ENCODE measurements at regions not wholly inside any gene's neighbourhood (a gene's known extent, or its start where the extent isn't known, plus 50 kb on each side); places are given as distances from the start of the nearest gene placed in this dataset.

DNA sequence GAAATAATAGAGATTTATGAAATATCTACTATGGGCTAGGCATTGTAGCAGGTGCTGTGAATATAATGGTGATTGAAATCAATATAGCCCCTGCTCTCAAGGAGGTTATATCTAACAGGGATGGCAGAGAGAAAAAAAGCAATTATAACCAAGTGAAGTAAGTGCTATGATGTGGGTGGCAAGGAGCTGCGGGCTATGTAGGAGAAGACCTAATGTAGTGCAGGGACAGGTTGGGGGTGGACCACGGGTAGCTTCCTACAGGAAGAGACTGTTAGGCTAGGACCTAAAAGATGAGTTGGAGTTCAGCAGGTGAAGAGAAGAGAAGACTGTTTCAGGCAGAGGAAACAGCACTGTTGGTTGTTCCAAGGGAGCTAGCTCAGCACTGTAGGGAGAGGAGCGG lies 311.0 kb downstream of the KCNRG start:
- no peak for DNase-seq

DNA sequence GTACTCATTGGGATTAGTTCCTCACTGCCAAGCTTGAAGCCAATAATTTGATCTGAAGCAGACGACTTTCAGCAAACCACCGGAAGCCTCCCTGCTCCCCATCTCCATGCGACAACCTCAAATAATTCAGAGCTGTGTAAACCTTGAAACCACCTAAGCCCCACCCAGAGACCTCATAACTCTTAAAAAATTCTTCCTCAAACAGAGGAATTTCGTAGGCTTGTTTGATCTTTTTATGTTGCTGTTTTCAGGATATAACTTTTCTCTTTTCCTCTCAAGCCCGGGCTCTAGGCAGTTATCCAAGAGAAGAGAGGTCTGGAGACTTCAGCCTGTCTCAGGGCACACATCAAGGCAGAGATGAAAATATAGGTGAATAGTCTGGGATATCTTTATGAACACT lies 311.6 kb downstream of the KCNRG start:
- DNase-seq, result no peak

DNA sequence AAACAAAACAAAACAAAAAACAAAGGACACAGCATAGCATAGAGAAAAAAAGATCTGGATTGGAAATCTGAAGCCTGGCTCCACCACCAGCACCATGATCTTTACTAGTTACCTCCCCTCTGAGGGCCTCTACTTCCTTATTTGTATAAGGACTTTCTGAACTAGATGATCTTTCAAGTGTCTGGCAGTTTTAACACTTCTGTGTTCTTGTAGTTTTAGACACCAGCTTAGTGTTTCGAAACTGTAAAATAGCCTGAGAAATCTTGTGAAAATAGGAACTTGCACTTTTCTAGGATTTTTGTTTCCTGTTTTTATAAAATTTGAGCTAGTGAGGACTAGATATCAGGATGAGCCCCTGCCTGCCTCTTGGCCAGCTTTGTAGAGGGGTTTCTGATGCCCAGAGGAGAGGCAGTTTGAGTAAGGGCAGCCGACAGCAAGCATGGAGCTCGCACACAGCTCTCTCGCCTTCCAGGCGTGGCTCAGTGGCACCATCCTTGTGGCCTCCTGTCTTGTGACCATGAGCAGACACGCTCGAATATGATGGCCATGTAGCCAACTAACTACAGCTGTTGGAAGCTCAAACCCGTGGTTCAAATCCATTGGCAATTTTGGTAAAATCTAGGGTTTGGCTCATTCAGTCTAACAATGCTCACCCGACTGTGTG lies 319.0 kb downstream of the KCNRG start:
- peak; percentile 91 to 98 for DNase-seq

DNA sequence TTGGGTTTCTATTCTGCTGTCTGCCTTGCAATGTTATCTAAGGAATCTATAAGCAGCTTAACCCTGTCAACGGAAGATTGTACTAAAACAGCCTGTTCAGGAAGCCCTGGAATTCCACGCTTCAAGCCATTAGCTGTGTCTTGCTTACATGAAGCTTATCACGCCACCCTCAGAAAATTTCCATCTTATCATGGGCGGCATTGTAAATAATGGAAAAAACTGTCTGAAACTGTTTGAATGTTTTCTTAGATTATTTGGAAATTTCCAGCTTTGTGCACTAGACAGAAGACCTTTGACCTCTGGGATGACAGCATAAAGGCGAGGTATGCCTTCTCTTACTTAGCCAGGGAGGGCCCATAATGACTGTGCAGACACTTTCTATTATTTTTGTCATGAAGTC lies 319.7 kb downstream of the KCNRG start:
- DNase-seq, result no peak

DNA sequence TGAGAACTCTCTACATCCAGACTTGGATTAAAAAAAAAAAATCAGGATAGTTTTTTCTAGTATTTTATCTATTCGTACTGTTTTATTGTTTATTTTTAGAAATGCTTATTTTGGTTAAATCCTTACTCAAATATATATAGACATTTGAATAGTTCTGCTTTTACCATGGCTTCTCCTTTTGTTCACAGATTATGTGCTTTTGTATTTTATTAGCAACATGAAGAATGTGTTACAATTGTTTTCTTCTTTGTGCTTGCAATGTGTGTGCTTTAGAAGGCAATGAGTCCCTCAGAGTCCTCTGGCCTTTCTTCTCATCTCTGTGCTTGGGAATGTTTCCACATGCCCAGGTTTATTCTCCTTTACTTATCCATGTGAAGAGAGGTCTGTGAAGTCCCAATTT lies 324.0 kb downstream of the KCNRG start:
- DNase-seq, result no peak

DNA sequence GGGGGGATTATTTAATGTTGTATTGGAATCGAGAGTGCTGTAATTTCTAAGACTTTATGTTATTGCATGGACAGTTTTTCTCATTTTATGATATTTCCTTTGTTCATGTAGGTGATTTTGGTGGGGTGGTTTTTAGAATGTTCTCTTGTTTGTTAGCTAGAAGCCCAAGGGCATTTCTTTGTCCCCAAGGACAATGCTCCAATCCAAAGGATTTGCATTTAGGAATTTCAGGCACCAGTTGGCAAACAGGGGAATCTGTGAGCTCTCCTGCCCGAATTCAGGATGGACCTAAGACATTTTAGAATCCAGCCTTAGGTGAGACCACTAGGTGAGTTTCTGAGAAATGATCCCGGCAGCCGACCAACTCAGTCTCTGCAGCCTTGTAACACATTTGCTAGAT lies 324.9 kb downstream of the KCNRG start:
- DNase-seq, result no peak

DNA sequence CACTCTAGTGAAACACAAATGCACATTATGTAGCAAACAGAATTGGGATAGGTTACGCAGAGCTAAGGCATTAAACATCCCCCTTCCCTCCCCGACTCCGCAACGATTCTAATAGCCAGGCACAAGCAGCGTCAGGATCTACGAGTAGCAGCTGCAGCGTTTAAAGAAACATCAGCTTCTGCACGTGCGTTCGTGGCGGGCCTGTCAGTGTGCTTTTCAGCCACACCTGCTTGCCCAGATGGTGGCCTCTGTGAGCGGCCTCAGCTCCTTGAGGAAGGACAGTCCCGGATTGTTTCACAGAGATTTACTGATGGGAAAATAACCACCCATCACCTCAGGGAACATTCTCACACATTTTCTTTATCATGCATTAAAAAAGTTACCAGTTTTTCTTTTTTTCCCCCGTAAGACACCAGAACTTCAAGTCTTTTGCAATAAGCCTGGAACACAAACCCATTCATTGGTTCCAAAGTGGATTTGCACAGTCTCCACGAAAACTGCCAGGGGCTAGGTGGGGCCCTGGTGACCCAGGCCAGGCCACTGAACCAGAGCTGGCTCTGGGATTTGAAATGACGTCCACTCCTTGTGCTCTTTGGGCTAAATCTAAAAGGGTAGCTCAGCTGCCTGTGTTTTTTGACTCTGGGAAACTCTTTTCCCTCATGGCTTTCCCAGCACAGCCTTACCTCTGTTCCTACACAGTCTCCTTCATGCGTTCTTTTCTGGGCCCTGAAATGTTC lies 325.5 kb downstream of the KCNRG start:
- no peak for DNase-seq

DNA sequence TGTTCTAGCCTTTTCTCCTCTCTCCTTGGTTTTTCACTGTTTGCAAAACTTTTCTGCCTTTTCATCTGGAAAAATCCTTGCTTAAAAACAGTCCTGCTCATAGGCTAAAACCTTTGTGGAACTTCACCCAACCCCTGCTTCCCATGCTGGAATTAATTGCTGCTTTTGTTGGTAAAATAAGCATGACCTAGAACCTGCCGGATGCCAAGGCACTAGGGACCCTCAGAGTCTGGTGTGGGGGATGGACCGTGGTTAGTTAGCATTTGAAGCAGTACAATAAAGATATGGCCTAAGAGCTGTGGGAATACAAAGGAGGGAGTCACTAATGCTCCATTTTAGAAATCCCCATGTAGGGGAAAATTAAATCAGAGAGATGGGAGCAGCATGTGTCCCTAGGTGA lies 326.3 kb downstream of the KCNRG start:
- no peak for DNase-seq

DNA sequence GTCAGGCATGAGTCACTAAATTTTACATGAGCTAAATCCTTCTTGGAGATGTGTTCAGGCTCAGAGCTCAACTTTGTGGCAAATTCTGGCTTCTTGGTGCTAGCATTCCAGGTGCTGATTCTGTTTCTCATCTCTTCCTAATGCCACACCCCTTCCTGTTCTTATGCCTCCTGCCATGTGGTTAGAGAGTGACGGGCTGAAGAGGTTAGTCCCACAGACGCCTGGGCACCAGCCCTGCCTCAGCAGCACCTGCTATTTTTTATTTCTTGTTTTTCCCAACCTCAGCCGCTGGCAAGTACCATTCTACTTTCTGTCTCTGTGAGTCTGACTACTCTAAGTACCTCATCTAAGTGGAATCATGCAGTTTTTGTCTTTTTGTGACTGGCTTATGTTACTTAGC lies 329.5 kb downstream of the KCNRG start:
- no peak for DNase-seq

DNA sequence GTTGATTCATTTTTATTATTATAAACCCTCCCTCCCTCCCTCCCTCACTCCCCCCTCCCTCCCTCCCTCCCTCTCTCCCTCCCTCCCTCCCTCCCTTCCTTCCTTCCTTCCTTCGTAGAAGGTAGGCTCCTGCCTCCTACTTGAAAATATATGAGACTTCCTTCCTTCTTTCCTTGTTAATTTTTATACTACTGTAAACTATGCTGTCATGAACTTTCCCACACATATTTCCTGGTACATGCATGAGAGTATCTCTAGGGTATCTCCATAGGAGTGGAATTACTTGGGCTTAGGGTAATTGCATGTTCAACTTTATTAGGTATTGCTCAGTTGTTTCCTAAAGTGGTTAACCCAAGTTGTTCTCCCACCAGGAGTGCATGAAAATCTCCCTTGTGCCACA lies 330.6 kb downstream of the KCNRG start:
- DNase-seq, result no peak

DNA sequence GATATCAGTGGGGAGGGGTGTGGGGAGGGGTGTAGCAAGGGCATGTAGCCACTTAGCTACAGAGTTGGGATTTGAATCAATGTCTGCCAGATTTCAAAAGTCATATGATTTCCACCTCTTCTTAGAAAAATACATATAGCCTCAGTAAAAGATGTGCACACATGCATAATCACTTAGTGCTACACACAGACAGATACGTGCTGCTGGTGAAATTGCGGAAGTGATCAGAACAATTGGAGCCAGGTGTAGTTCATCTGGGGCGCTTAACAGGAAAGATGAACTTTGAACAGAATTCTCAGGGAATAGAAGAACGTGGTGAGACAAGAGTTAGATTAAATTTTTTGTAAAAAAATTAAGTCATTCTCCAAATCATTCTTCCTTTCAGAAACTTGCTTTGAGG lies 333.1 kb downstream of the KCNRG start:
- DNase-seq, result no peak

DNA sequence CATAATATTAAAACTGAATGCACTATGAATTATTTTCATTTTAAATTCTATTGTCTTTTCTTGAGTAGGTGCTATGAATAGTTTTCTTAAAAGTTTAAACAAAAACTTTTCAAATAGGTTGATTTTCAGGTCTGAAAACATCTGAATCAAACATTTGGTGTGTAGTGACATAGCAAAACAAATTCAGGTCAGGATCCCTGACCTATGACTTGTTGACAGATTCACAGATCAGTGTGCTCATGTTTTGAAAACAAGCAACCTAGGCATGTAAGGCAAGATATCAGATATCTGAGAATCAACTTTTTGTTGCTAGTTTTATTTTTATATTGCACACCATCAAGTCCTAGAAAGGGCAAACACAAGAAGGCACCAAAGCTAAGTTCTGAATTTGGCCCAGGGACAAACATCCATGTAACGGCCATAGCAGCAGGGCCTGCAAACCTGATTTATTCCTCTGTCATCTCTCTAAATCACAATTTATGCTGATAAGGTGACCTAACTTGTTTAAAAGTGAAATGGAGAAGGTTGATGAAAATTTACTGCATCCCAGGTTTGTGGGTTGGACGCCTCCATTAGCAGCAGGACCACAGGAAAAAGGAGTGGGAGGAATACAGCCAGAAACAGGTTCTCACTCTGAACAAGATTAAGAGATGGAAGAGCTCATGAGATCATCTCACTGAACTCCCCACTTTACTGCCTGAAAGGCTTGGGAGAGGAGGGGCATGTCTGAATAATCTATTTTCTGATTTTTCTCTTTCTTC lies 337.7 kb downstream of the KCNRG start:
- DNase-seq, result no peak

DNA sequence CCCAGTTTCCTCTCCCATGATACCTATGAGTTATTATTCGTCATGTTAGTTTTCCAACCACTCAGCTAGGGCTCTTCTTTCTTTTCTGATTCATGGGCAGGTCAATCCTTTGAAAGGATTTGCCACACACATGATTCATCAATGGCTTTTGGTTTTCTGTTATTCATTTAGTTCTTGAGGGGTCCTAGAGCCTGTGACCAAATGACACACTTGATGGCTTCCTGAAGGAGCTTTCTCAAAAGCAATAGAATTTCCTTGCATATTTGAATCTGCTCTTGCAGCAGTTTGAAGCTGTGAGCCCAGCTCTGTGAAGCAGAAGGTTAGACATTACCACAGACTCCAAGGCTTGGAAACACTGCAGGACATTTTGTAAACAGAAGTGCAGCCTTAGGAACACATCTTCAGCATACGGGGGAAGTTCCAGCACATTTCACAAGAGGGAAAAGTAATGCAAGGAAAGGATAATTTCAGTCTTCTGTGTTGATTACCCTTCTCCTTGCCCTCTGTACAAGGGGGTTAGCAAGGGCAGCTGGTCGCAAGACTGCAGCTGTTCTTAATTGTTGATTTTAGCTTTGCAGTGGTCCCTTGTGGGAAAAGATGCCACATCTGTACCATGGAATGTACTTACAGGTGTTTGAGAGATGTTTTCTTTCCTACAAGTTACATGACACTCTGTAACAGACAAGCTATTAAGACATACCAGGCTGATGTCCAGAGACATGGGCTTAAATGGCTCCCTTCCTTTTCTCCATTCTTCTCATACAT lies 338.6 kb downstream of the KCNRG start:
- no peak for DNase-seq

DNA sequence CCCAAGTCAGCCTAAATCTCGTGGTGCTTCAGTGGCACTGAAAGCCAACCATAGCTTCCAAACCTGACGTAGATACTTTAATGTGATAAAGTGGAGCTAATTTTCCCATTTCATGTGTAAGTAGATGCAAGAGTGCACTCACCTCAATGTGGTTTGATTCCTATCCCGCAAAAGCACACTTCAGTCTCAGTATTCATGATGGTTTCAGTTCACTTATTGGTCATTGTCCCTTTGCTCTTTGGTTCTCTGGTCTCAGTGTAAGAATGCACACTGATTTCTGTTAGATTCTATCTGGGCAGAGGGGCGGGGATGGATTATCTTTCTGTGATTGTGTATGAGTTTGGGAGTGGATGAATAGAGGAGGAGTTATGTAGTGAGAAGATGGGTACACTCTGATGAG lies 340.6 kb downstream of the KCNRG start:
- no peak for DNase-seq

DNA sequence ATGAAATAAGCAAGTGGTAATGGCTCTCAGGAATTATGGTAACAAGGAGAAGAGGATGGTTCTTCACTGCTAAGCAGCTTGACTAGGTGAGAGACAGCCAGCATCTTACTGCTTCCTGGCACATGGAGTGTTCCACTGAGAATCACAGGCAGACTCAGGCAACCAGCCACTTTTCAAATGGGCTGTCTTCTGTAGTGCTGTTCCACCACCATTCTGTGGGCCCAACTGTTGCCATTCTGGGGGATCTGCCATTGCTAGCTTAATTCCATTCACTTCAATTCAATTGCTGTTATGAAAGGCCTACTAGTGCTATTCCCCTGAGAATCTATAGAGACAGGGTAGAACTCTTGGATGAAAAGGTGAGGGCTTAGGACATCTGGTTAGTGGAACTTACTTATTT lies 341.9 kb downstream of the KCNRG start:
- no peak for DNase-seq

DNA sequence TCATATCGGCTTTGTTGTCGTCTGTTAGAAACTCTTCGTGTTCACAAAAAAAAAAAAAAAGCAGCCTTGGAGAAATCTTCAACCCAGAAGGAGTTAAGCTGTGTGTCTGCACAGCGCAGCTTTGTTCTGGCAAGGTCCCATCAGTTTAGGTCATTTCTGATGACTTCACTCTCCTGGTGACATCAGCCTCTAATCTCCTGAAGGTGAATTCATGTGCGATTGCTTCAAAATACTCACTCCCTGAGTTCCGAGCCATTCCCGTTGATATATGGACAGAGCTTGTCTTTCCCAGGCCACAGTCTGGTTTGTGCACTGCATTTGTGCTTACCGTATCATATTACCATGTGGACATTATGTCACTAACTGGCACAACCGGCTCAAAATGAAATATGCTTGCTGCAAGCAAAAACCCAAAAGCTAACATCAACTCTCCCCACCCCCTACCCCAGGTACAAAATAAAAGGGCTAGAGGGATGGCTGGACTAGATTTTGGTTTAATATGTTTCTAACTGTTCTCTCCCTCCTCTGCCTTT lies 342.4 kb downstream of the KCNRG start:
- DNase-seq, result no peak

DNA sequence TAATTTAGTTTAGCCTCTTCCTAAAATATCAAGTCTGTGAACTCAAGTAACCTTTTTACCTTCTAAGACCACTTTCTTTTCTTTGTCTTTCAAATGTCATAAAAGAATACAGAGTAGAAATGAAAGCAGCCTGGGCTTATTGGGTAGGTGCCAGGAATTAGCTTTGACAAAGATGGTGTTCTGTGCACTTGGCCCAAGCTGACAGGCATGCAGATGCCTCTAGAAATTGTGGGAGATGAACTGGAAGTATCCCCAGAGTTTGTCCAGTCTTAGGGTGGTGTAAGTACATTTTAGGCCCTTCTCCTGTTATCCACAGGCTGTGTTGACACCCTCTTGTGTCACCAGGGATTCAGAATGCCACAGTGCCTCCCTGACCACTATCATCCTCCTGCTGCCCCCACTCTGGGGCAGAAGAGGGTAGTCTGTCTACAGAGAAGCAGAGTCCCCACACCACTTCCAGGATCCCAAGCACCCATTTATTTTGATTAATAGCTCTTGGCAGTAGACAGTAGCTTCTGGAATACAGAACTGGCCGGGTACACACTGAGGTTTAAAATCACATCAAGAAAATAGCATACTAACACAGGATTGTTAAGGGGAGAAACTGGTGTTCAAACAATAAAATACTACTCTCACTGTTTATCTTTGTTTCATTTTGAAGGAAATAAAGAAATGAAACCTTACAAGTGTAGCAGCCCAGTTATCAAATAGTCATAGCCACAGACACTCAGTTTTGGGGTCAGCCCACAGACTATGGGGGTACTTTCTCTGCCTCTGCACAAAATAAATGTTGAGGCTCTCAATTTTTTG lies 343.2 kb downstream of the KCNRG start:
- no peak for DNase-seq

DNA sequence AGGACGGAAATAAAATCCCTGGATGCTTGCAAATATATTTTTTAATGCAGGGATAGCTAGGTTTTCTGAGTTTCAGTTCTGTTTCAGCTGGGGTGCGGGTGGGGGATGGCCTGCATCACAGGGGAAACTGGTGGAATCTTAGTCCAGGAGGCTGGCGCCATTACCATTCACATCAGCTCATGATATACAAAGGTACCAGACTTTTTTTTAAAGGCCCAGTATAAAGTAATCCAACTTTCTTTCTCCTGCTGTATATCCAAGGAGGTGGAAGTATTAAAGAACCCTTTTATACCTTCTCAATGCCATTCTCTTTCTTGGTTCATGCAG lies 343.8 kb downstream of the KCNRG start:
- DNase-seq, result no peak

DNA sequence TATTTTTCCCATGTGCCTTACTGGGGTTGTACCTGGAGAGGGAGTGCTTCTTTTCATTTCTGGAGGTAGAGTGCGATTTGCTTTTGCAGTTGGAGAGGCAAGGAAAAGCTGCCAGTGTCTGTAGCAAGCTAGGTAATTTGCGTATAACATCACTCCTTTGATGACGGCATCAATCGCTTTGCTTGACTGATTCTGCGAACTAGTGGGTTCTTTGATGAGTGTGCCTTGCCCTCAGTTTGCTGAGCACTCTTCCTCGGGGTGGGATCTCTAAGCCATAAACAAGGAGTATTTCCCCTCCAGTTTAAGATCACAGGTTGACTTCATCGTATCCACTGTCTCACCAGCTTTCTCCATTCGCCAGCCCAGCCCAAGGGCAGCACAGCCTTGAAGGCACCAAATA lies 344.5 kb downstream of the KCNRG start:
- DNase-seq, result no peak

DNA sequence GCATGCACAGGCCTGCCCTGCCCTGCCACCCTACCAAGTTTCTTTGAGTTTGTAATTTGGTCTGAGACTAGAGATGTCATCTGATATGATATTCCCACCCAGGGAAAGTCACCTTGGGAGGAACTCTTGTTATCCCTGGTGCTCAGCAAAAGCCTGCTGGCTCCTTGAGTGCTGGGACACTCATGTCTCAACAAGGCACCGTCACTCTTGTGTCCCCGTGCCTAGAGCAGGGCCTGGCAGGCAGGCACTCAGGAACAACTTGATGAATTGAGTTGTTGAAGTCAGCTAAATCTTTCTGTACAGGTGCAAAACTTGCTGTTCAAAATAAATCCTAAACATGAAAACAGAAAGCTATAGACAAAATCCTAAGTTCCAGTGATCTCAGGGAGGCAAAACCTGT lies 345.4 kb downstream of the KCNRG start:
- DNase-seq, result no peak

DNA sequence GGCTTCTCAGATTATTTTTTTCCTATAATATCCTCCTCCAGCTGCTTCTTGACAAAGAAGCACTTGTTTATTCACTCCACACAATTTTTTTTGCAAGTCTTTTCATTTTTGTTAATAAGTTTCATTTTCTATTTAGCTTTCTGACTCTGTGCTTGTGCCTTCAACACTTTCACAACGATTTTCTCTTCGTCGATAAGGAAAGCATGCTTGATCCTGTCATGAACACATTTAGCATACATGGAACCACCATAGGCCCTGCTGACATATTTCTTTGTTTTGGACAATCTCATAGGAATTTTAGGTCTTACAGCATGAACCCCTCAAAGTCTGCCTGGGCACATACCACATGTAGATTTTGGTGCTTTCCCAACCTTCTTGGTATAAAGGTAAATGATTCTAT lies 346.0 kb downstream of the KCNRG start:
- DNase-seq, result no peak
